NB4 (cell line): ENCODE measurements at regions not wholly inside any gene's neighbourhood (a gene's known extent, or its start where the extent isn't known, plus 50 kb on each side); places are given as distances from the start of the nearest gene placed in this dataset.

Source experiments
- DNase-seq: peaks from one replicate; pipeline ENCODE4 v3.0.0; 2010; ENCODE audit warnings: low read depth
- H3K4me3 ChIP-seq: one replicate; pipeline ENCODE4 v1.5.1; 2011; ENCODE audit warnings: mild to moderate bottlenecking, low read depth, low read length, moderate library complexity
- MYC ChIP-seq: IDR thresholded peaks from 2 replicates; pipeline ENCODE4 v1.6.1; 2011; ENCODE audit warnings: low read depth, low read length
- POLR2A ChIP-seq: IDR thresholded peaks from 2 replicates; pipeline ENCODE4 v1.6.1; 2011; ENCODE audit warnings: mild to moderate bottlenecking; ENCODE audit not compliant: insufficient read length; ENCODE audit errors: extremely low read depth
- TF ChIP-seq, protein P1 (sequence below): IDR thresholded peaks from one replicate; pipeline ENCODE4 v1.5.1; 2012; ENCODE audit warnings: low read depth, low read length
- TF ChIP-seq, protein P2 (sequence below): IDR thresholded peaks from 2 replicates; pipeline ENCODE4 v1.6.1; 2011; ENCODE audit warnings: low read depth, low read length

DNA sequence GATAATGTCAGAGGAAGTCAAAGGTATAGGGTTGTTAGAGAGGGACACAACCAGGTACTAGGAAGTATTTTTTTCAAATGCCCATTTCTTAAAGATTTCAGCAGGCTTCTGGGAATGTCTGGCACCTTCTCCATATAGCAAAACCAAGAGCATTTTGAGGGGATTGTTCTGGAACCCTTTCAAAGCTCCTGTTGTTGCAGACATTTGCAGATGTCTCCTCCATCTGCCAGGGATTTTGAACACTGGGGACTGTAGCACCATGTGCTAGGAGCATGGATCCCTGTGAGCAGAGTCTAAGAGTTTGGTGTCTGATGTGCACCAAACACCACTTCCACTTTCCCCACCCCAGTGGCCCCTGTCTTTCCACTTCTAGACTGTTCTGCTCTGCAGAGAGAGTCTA, 206.0 kb upstream of the KBTBD8 start:
- DNase-seq, result no peak
- H3K4me3 ChIP-seq, result no peak overlapping the region
- TF ChIP-seq POLR2A (no peak), MYC (no peak)
- TF ChIP-seq, protein P1, sequence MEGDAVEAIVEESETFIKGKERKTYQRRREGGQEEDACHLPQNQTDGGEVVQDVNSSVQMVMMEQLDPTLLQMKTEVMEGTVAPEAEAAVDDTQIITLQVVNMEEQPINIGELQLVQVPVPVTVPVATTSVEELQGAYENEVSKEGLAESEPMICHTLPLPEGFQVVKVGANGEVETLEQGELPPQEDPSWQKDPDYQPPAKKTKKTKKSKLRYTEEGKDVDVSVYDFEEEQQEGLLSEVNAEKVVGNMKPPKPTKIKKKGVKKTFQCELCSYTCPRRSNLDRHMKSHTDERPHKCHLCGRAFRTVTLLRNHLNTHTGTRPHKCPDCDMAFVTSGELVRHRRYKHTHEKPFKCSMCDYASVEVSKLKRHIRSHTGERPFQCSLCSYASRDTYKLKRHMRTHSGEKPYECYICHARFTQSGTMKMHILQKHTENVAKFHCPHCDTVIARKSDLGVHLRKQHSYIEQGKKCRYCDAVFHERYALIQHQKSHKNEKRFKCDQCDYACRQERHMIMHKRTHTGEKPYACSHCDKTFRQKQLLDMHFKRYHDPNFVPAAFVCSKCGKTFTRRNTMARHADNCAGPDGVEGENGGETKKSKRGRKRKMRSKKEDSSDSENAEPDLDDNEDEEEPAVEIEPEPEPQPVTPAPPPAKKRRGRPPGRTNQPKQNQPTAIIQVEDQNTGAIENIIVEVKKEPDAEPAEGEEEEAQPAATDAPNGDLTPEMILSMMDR, result no peak
- TF ChIP-seq, protein P2, sequence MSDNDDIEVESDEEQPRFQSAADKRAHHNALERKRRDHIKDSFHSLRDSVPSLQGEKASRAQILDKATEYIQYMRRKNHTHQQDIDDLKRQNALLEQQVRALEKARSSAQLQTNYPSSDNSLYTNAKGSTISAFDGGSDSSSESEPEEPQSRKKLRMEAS, result no peak

DNA sequence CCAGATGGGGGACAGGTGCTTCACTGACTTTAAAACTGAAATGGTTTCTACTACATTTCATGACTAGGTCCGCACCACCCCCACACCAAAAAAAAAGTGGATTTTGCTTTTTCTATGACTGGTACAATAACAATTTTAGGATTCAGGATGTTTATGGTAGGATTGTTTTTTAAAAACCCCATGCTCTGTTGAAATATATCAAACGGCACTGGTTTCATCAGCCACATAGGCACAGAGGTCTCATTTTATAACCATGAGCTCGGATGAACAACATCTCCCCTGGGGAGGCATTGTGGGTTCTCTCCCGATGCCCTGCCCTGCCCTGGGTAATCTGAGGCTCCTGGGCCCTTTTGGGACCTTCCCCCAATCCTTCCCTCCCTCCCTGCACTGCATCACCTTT, 202.7 kb upstream of the KBTBD8 start:
- no peak overlapping the region for H3K4me3 ChIP-seq
- no peak for DNase-seq
- TF ChIP-seq, protein P2, result no peak
- TF ChIP-seq, protein P1, result no peak
- TF ChIP-seq MYC (no peak), POLR2A (no peak)

DNA sequence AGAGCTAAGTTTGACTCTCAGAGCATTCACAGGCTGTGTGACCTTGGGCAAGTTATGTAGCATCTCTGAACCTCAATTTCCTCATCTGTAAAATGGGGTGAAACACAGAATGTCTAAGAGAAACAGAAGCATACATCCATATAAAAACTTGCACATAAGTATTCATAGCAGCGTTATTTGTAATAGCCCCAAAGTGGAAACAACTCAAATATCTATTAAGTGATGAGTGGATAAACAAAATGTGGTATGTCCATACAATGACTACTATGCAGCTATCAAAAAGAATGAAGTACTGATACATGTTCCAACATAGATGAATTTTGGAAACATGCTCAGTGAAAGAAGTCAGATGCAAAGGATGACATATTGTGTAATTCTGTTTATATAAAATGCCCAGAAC, 201.8 kb upstream of the KBTBD8 start:
- no peak for DNase-seq
- TF ChIP-seq POLR2A, result no peak
- TF ChIP-seq, protein P1, result no peak
- H3K4me3 ChIP-seq, result no peak overlapping the region

DNA sequence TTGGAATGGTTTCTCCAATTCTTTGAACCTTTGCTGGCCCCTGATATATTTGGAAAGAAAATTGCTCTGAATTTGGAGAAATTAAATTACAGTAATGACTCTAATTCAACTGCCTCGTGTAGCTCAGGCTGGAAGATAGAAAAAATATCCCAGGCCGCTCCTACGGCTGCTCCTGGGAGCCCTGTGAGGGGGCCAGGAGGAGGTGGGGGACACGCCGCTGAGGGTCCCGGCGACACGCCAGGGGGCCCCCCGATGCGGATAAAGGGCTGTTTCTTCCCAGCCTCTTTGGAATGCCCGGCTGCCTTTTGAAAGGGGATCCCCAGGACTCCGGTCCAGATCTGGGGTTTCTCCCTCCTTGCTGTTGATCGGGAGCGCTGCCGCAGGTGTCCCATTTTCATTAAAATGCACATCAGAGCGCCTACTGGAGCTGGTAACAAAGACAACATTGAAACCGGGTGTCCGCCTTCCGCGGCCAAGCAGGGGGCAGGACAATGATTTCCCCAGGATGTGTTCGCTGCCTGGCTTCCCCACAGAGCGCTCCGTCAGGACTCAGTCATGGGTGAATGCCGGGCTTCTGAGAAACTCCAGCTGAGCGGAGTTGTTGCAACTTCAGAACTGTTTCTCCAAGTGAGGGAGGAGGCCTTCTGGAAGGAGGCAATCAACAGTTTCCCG, 200.1 kb upstream of the KBTBD8 start:
- no peak for DNase-seq
- no peak overlapping the region for H3K4me3 ChIP-seq
- no peak for TF ChIP-seq POLR2A
- TF ChIP-seq, protein P2, result no peak
- no peak for TF ChIP-seq MYC
- TF ChIP-seq, protein P1, result no peak

DNA sequence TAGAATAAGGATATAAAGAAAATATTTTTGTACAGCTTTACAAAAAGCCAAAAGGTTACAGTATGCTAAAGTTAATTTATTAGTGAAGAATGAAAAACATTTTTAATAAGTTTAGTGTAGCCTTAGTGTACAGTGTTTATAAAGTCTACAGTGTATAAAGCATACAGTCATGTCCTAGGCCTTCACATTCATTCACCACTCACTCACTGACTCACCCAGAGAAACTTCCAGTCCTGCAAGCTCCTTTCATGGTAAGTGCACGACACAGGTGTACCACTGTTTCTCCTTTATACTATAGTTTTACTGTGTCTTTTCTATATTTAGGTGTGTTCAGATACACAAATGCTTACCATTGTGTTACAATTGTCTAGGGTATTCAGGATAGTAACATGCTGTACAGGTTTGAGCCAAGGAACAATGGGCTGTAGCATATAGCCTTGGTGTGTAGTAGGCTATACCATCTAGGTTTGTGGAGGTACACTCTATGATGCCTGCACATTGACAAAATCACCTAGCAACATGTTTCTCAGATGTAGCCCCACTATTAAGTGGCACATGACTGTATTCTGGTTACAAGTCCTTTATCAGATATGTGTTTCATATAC, 197.1 kb upstream of the KBTBD8 start:
- H3K4me3 ChIP-seq, result no peak overlapping the region
- no peak for DNase-seq
- TF ChIP-seq MYC, result no peak
- TF ChIP-seq, protein P1, result no peak
- TF ChIP-seq POLR2A, result no peak
- TF ChIP-seq, protein P2, result no peak
